ENCODE measurements at regions not wholly inside any gene's neighbourhood (a gene's known extent, or its start where the extent isn't known, plus 50 kb on each side); places are given as distances from the start of the nearest gene placed in this dataset.
A peak's percentile ranks its signal among the peaks of the same experiment; 100 is the strongest.
"Not testable (repeated sequence)": the region's sequence is repeated elsewhere in the genome, so short reads cannot be mapped to it uniquely, and the experiment has no call there.

DNA sequence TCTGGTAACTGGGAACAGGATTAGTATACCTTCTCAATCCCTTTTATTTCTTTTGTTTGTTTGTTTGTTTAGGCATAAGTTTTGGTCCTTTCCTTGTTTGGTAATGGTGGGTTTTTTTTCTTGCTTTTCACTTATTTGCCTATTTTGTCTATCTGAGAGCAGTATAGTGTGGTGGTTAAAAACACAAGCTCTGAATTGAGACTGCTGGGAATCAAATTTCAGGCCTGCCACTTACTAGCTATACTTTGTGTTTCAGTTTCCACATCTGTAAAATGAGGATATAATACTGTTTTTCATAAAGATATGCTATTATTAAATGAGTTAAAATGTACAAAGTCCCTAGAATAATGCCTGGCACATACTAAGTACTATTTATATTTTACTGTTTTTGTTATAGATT is 81.6 kb upstream of the IVNS1ABP start:
- intact Hi-C loops (cut with DNase I): no loop called here

DNA sequence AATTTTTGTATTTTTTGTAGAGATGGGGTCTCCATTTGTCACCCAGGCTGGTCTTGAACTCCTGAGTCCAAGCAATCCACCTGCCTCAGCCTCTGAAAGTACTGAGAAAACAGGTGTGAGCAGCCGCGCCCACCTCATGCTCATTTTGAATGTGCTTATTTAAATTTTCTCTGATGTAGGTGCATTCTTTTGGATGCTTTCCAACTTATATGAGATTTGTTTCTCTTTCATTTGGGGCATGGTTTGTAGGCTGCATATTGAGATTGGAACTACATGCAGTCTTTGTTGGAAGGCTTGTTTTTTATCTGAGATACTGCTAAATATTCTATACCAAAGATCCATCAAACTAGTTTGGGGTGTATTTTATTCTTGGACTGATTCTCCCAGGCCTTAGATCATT is 81.0 kb upstream of the IVNS1ABP start:
- DNase-seq (no peak), ATAC-seq (no peak)
- intact Hi-C loops (cut with DNase I): no loop called here

More for the DNA sequence above, 81.6 kb upstream of the IVNS1ABP start:
- ATAC-seq: no peak
- no peak for DNase-seq

DNA sequence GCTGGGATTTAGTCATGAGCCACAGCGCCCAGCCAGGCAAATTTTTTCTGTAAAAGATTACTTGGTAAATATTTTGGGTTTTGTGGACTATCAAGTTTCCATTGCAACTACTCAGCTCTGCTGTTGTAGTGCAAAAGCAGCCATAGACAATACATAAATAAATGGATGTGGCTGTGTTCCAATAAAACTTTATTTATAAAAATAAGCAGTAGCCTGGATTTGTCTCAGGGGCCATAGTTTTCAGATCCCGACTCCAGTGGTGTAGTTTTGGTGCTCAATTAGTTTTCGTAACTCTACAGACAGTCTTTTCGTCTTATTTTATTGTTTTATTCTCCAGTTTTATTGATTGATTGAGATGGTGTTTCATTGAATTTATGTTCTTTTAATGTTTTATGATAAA is 80.1 kb upstream of the IVNS1ABP start:
- intact Hi-C loops (cut with DNase I): no loop called here
- ATAC-seq: no peak
- no peak for DNase-seq

DNA sequence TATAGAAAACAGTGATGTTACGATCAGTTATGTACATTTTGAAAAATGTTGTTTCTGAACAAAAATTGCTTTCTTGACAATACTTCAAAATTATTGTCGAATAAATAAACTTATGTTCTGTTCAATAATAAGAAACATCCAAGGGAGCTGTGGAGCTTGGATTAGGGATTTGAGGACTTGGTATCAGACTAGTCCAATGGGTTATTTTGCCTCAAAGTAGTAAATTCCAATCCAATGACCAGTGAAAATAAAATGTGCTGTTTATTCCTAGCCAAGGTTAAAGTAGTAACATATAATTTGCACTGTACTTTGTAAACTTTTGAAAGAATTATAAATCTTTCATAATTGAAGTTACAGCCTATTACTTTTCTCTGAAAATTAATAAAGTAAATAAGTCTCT is 79.1 kb upstream of the IVNS1ABP start:
- no peak for DNase-seq
- no peak for ATAC-seq
- intact Hi-C loops (cut with DNase I): no loop called here

DNA sequence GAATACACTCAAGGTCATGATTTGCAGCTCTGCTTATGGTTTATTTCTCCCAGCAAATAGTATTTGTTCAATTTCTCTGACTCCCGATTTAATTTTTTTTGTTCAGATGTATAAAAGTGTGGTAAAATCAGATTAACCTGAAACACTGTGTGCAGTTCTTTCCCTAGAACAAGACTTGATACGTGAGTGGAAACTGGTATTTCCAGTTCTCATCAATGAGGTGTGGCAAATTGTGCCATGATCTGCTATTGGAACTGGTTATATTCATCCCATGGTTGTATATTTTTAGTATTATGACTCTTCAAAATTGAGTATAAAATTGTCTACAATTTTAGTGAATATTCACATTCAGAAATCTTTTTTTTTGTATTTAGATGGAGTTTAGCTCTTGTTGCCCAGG is 76.8 kb upstream of the IVNS1ABP start:
- intact Hi-C loops (cut with DNase I): no loop called here
- no peak for DNase-seq
- ATAC-seq: no peak

DNA sequence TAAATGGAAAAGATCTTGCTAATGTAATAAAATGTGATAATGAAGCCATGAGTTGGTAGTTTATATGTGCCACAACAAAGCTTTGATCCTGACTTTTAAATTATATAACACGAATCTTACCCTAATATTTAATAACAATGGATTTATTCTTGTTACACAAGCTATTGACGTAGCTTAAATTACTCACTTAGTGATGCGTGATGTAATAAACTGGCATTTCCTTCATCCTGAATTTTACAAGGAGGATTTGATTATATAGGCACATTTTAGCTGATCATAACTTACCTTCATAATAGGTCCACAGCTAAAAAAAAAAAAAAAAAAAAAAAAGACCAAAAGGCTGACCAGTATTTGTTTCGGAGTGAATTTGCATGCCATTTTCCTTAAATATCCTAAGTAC is 76.2 kb upstream of the IVNS1ABP start:
- ATAC-seq: no peak
- no peak for DNase-seq
- intact Hi-C loops (cut with DNase I): no loop called here

DNA sequence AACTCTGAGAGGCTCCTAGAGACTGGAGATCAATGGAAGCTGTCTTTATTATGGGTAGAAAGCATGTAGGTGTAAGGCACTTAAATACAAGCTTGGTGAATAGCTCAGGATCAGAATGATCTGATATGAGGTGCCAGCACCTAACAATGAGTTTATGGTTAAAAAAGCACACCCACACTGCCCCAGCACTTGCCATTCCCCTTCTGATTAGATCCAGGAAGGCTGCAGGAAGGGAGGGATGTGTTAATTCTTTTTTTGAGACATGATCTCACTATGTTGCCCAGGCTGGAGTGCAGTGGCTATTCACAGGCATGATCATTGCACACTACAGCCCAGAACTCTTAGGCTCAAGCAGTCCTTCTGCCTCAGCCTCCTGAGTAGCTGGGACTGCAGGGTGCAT is 71.8 kb upstream of the IVNS1ABP start:
- ATAC-seq: peak in 1 of 2 donors; percentile 14
- no peak for DNase-seq
- intact Hi-C loops (cut with DNase I): no loop called here

DNA sequence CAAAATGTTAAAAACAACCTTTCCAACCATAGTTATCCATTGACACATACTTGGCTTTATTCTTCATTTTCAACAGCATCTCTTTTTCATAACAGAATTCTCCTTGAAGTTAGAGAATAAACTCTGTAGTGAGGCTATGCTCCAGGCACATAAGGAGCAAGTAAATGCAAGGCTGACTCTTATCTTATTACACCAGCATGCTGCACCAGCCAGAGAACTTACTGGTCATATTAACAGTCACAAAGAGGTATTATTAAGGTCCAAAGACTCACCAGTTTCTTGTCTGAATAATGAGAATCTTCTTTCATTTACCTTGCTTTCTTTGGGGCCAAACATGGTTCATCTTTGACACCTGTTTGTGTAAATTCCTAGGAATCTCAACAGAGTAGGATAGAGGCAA is 71.3 kb upstream of the IVNS1ABP start:
- intact Hi-C loops (cut with DNase I): no loop called here
- ATAC-seq (no peak), DNase-seq (no peak)

DNA sequence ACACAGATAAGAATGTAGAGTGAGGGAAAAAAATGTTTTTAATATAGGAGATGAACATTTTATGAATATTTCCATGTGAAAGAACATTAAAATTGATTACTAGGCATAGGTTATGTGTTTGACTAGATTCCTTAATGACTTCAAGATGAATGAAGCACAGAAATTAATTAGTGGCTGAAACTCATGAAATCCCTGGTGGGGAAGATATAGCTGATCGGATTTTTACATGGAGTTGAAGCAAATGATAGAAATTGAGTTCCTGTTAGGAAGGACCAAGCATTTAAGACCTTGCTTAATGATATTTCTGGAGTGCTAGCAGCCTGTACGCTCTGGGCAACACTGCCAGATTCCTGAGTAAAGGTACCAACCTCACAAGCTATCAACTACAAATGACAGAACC is 68.9 kb upstream of the IVNS1ABP start:
- intact Hi-C loops (cut with DNase I): no loop called here
- DNase-seq: no peak
- ATAC-seq: no peak

DNA sequence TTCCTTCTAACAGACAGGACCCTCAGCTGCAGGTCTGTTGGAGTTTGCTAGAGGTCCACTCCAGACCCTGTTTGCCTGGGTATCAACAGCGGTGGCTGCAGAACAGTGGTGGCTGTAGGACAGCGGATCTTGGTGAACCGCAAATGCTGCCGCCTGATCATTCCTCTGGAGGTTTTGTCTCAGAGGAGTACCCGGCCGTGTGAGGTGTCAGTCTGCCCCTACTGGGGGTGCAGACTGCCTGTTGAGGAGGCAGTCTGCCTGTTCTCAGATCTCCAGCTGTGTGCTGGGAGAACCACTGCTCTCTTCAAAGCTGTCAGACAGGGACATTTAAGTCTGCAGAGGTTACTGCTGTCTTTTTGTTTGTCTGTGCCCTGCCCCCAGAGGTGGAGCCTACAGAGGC is 66.8 kb upstream of the IVNS1ABP start:
- DNase-seq; intact Hi-C loops (cut with DNase I); ATAC-seq: not testable (repeated sequence)

DNA sequence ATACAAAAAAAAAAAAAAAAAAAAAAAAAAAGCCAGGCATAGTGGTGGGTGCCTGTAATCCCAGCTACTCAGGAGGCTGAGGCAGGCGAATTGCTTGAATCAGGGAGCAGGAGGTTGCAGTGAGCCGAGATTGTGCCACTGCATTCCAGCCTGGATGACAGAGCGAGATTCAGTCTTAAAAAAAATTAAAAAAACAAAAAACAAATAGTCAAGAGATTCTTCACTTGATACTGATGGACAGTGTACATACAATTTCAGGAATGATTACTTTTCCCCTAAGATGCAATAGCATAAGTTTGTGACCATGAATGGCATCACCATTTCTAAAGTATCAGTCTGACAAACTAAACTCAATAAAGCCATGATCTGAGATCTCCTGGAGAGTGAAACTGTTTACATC is 60.8 kb upstream of the IVNS1ABP start:
- intact Hi-C loops (cut with DNase I): no loop called here
- DNase-seq (no peak), ATAC-seq (no peak)

DNA sequence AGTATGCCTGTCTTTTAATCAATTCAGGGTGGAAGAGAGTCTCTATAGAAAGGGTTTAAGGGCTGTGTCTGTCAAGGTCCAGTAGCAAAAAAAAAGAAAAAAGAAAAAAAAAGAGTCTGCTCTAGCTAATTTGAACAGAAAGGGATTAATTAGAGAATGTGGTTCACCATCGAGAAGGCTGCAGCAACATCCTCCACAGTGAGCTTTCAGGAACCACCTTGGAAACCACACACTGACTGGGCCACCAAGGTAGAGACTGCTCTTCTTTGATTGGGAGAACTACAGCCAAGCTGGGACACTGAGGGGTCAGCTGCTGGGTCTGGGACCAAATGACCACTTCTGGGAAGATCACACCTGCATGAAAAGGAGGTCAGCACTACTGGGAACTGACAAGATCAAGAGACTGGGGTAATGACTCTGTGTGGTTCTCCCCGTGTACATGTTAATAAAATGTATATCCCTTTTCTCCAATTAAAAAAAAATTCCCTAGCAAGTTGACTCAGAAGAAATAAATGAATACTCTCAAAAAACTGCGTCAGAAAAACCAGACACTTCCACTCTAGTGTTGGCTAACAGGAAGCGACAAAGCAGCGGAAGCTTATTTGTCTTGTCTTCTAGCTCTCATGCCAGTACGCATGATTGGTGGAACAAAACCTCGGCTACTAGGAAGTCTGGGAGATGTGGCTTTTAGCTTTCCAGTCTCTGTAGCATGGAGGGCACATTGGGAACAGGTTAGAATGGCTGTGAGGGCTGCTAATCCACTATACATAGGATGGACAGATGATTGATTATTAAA is 60.0 kb upstream of the IVNS1ABP start:
- ATAC-seq (peak; percentile 38 to 51), DNase-seq (no peak)
- intact Hi-C loops (cut with DNase I): no loop called here

DNA sequence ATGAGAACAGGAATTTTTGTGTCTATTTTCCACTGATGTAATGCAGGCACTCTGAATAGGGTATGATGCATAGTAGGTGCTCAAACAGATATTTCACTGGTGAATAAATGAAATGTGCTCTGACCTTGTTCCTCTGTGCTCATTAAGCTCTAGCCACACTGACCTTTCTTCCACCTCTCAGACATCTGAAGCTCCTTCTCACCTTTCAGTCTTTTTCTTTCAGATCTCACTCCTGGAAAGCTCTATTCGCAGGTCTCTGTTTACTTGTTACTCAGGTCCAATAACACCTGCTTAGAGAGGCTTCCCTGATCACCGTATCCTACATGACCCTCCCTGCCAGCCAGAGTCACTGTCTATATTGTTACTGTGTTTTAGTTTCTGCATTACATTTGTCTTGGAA is 59.2 kb upstream of the IVNS1ABP start:
- ATAC-seq: no peak
- DNase-seq: no peak
- intact Hi-C loops (cut with DNase I): no loop called here

DNA sequence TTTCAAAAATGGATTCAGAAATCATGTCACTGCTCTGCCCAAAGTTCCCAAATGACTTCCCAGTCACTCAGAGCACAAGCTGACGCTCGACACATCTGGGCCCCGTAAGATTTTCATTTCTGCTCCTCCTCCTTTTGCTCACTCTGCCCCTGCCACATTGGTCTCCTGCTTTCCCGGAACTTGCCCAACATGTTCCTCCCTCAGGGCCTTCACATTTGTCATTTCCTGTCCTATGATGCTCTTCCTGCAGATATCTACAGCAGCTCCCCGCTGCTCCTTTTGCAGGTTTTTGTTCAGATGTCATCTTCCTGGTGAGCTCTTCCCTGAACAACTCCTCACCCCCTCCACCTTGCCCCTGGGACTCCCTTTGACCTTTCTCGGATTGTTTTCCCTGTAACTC is 58.5 kb upstream of the IVNS1ABP start:
- intact Hi-C loops (cut with DNase I): no loop called here

DNA sequence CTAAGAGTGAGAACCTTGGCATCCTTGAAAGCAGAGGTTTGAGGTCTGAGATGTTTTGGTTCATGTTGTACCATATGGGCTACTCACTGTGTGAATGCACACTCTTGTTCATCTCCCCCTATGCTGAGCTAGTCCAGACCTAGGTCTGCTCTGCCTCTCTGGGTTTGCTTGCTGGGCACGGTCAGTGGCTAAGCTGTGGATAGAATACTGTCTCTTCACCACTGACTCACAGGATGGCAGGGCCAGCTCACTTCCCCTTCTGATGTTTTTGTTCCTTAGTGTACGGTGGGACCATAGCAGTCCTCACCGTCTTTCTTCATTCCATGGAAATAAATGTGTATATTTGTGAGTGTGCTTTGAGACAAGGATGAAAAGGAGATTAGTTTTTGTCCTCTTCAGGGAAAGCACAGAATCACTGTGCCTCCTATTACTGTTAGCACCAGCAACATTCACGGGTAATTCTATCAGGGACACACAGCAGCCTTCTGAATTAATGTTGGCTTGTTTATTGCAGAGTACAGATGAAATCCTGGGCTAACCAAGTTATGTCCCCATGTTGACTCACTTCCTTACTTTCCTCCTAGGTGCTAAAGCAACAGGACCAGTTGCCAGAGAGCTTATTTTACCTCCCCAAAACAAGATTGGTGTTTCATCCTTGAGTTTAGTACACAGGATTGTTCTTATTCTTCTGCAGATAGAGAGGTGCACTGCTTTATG is 56.9 kb upstream of the IVNS1ABP start:
- intact Hi-C loops (cut with DNase I): no loop called here
- ATAC-seq (peak in 1 of 2 donors; percentile 74), DNase-seq (peak; percentile 36)

More for the DNA sequence above, 58.5 kb upstream of the IVNS1ABP start:
- ATAC-seq: peak; percentile 38 to 82
- peak; percentile 31 for DNase-seq

DNA sequence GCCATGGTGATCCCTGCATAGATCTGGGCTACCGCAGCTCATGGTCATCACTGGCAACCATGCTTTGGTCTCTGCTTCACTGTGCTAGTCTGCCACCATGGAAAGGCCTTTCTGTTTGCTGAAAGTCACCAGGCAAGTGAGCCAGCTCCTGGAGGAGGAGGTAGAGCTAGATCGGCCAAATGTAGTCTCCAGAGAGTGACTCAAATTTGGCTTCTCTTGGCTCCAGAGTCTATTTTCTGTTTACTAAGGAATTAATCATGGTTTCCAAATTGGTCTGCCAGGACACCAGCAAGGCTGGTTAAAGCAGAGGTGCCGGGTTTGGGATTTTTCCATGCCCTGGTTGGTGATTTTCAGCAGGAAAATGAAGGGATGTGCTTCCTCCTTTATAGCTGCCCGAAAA is 52.7 kb upstream of the IVNS1ABP start:
- ATAC-seq (peak in 1 of 2 donors; percentile 40), DNase-seq (no peak)
- intact Hi-C loops (cut with DNase I): no loop called here

DNA sequence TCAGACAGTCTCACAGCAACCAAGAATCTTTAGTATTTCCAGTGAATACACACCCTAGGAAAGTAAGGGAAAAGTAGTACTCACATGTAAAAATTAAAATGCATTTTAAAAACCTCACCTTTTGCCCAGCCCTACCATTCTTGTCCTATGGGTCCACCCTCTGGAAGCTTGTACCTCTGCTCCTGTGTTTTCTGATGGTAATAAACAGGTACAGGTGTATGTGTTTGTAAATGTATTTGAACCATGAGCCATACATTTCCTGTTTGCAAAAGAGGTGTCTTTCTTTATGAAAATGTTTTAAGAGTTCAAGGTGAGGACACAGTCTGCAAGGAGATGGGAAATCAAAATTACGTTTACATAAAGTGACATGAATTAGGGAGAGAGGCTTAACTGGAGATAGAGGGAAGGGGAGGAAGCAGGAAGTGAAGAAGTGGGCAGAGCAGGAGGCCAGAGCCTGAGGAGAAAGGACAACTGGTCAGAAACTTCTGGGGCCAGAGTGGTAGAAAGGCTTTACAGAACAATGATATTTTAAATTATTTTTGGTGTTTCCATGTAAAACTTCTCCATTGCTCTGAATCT is 52.0 kb upstream of the IVNS1ABP start:
- ATAC-seq (no peak), DNase-seq (no peak)
- intact Hi-C loops (cut with DNase I): no loop called here

DNA sequence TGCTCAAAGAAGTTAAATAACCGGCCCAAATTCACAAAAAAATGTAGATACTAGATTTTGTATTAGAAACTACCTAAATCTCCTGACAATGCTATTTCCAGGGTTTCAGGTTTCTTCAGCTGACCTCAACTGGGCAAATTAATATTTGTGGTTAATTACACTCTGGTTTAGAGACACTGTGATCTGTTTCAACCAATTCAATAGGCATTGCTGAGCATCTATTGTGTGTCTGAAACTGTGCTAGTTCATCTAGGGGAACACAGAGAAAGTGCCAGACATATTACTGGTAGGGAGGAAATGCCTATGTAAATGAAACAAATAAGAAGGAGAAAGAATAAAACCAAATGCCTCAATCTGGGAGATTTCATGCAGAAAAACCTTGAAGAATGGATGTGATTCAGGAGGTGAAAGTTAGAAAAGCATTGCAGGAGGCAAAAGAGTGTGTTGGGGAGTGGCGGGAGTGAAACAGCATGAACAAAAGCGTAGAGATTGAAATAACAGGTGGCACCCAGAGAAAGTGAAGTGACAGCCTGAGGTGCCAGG is 51.3 kb upstream of the IVNS1ABP start:
- no peak for DNase-seq
- ATAC-seq: no peak
- intact Hi-C loops (cut with DNase I): no loop called here

DNA sequence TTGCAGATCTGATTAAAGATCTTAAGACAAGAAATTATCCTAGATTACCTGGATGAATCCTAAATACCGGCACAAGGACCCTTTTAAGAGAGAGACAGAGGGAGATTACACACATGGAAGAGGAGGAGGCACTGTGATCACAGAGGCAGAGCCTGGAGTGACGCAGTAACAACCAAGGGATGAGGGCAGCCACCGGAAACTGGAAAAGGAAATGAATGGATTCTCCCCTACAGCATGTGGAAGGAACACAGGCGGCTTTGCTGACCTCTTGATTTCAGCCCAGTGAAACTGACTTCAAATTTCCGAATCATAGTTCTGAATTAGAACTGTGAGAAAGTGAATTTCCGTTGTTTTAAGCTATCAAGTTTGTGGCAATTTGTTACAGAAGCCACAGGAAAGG is 50.2 kb upstream of the IVNS1ABP start:
- intact Hi-C loops (cut with DNase I): no loop called here
- ATAC-seq: peak; percentile 27 to 72

More for the DNA sequence above, 50.2 kb upstream of the IVNS1ABP start:
- peak; percentile 50 for DNase-seq

Data from left cardiac atrium (tissue), 4 donors.